ENCODE measurements at regions not wholly inside any gene's neighbourhood (a gene's known extent, or its start where the extent isn't known, plus 50 kb on each side); places are given as distances from the start of the nearest gene placed in this dataset.

DNA sequence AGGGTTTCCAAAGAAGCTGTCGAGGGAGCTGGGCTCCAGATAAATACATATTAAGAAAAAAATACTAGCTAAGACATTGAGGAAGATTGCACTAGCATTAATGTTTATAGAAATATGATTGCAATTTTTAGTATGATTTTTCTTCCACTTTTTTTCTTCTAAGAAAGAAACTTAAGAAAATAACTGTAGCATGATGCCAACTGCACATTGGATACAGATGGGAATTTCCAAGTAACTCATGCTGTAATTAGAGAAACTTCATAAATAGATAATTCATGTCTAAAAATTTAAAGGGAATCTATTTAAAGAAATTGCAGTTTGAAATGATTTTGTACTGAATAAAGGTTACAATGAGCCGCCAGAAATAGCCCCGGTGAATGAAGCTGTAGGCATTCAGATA, 119.4 kb downstream of the POLR1F start:
- TF ChIP-seq RFX5 (IDR thresholded peaks at IDR 0.05; ENCODE audit: low read length) (no peak), RXRA (IDR thresholded peaks at IDR 0.05; ENCODE audit: borderline replicate concordance, low read depth) (no peak), EZH2phosphoT487 (IDR thresholded peaks at IDR 0.05; ENCODE audit: borderline replicate concordance, low read depth) (no peak), GABPA (IDR thresholded peaks at IDR 0.05; ENCODE audit: low read depth) (no peak), RAD21 (IDR thresholded peaks at IDR 0.05; ENCODE audit: low read length) (no peak), POLR2AphosphoS5 (IDR thresholded peaks at IDR 0.05; ENCODE audit: low read depth, low read length) (no peak), TAF1 (IDR thresholded peaks at IDR 0.05; ENCODE audit: borderline replicate concordance, low read depth, low read length) (no peak), SMC3 (IDR thresholded peaks at IDR 0.05; ENCODE audit: low read depth, low read length) (no peak), CHD2 (IDR thresholded peaks at IDR 0.05; ENCODE audit: low read length, partially characterized antibody) (no peak), MEF2A (IDR thresholded peaks at IDR 0.05; ENCODE audit: borderline replicate concordance, low read depth) (no peak), GATA2 (CRISPR knock-in tag; IDR thresholded peaks at IDR 0.05) (no peak), MXI1 (IDR thresholded peaks at IDR 0.05; ENCODE audit: low read depth, low read length) (no peak), NFIC (IDR thresholded peaks at IDR 0.05; ENCODE audit: borderline replicate concordance) (no peak)
- TF ChIP-seq, protein P1, sequence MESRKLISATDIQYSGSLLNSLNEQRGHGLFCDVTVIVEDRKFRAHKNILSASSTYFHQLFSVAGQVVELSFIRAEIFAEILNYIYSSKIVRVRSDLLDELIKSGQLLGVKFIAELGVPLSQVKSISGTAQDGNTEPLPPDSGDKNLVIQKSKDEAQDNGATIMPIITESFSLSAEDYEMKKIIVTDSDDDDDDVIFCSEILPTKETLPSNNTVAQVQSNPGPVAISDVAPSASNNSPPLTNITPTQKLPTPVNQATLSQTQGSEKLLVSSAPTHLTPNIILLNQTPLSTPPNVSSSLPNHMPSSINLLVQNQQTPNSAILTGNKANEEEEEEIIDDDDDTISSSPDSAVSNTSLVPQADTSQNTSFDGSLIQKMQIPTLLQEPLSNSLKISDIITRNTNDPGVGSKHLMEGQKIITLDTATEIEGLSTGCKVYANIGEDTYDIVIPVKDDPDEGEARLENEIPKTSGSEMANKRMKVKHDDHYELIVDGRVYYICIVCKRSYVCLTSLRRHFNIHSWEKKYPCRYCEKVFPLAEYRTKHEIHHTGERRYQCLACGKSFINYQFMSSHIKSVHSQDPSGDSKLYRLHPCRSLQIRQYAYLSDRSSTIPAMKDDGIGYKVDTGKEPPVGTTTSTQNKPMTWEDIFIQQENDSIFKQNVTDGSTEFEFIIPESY (IDR thresholded peaks at IDR 0.05; ENCODE audit: borderline replicate concordance, low read depth), result no peak
- TF ChIP-seq, protein P2, sequence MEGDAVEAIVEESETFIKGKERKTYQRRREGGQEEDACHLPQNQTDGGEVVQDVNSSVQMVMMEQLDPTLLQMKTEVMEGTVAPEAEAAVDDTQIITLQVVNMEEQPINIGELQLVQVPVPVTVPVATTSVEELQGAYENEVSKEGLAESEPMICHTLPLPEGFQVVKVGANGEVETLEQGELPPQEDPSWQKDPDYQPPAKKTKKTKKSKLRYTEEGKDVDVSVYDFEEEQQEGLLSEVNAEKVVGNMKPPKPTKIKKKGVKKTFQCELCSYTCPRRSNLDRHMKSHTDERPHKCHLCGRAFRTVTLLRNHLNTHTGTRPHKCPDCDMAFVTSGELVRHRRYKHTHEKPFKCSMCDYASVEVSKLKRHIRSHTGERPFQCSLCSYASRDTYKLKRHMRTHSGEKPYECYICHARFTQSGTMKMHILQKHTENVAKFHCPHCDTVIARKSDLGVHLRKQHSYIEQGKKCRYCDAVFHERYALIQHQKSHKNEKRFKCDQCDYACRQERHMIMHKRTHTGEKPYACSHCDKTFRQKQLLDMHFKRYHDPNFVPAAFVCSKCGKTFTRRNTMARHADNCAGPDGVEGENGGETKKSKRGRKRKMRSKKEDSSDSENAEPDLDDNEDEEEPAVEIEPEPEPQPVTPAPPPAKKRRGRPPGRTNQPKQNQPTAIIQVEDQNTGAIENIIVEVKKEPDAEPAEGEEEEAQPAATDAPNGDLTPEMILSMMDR (IDR thresholded peaks at IDR 0.05), result no peak
- TF ChIP-seq, protein P3, sequence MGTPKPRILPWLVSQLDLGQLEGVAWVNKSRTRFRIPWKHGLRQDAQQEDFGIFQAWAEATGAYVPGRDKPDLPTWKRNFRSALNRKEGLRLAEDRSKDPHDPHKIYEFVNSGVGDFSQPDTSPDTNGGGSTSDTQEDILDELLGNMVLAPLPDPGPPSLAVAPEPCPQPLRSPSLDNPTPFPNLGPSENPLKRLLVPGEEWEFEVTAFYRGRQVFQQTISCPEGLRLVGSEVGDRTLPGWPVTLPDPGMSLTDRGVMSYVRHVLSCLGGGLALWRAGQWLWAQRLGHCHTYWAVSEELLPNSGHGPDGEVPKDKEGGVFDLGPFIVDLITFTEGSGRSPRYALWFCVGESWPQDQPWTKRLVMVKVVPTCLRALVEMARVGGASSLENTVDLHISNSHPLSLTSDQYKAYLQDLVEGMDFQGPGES (IDR thresholded peaks at IDR 0.05; ENCODE audit: low read depth, low read length), result no peak
- TF ChIP-seq, protein P4, sequence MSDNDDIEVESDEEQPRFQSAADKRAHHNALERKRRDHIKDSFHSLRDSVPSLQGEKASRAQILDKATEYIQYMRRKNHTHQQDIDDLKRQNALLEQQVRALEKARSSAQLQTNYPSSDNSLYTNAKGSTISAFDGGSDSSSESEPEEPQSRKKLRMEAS (IDR thresholded peaks at IDR 0.05; ENCODE audit: low read depth), result no peak
- TF ChIP-seq, protein P5, sequence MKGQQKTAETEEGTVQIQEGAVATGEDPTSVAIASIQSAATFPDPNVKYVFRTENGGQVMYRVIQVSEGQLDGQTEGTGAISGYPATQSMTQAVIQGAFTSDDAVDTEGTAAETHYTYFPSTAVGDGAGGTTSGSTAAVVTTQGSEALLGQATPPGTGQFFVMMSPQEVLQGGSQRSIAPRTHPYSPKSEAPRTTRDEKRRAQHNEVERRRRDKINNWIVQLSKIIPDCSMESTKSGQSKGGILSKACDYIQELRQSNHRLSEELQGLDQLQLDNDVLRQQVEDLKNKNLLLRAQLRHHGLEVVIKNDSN (IDR thresholded peaks at IDR 0.05; ENCODE audit: borderline replicate concordance, low read depth), result no peak
- WGBS (ENCODE audit: low lambda C conversion rate), result 23% methylated on average over 3 of the region's 3 CpGs

More for the DNA sequence above, 119.4 kb downstream of the POLR1F start:
- no peaks in the 10 kb centered on the region for H4K20me1 ChIP-seq (ENCODE audit: insufficient read depth)
- H3K79me2 ChIP-seq (ENCODE audit: insufficient read depth), result no peaks in the 10 kb centered on the region
- no peaks in the 10 kb centered on the region for H3K27me3 ChIP-seq (ENCODE audit: insufficient read depth)
- H3K4me2 ChIP-seq, result no peak overlapping the region
- no peak overlapping the region for H3K27ac ChIP-seq (ENCODE audit: low read depth in 2 of 2, low read length in 1 of 2)
- no peak for DNase-seq
- CTCF ChIA-PET, result interaction anchor here (1.1 to 1.9 kb wide), 2 partner anchors 20 to 470 kb away, joined by 3 to 4 read pairs; no protein-coding TSS in a partner anchor
- H3K4me3 ChIP-seq (ENCODE audit: low read depth in 2 of 2, low read length in 1 of 2), result no peak overlapping the region
- no peaks in the 10 kb centered on the region for H3K9me2 ChIP-seq
- no peak overlapping the region for H3K9ac ChIP-seq
- no peaks in the 10 kb centered on the region for H3K36me3 ChIP-seq (replicated peaks in 1 of 2; ENCODE audit: control insufficient read depth in 1 of 2, insufficient read depth in 2 of 2, low read length in 1 of 2)
- H3K9me3 ChIP-seq, result peaks cover 3% of the 10 kb centered on the region; the same call in 1 of the 2 replicates
- POLR2A ChIA-PET, result no interaction called here
- no peak overlapping the region for H2AFZ ChIP-seq (ENCODE audit: low read depth)
- H3K4me1 ChIP-seq (ENCODE audit: control insufficient read depth in 1 of 2, insufficient read depth in 2 of 2, low read depth in 1 of 2, low read length in 1 of 2), result no peaks in the 10 kb centered on the region
- H3F3A ChIP-seq (replicated peaks; ENCODE audit: insufficient read depth), result no peaks in the 10 kb centered on the region
